Heart right ventricle (tissue), 16 donors: ENCODE measurements at regions not wholly inside any gene's neighbourhood (a gene's known extent, or its start where the extent isn't known, plus 50 kb on each side); places are given as distances from the start of the nearest gene placed in this dataset.

Source experiments
- ATAC-seq, 8 donors: fragments of 200-7000 bp; cut with Tn5 transposase; one replicate each; pipeline ENCODE4 v1.9.1; 2020; ENCODE audit warnings: mild to moderate bottlenecking in 8 of 8, moderate library complexity in 8 of 8, moderate number of reproducible peaks in 1 of 8
- DNase-seq, 2 donors: peaks; one replicate each; pipeline ENCODE4 v3.0.0-alpha.2; 2020
- H3K27ac ChIP-seq, 10 donors: fragments of 200-600 bp; sonication (generic) in 2 of 10; one replicate each; pipeline versions ENCODE4 v1.5.0 to v1.8.0; 2020 to 2022; ENCODE audit warnings: mild to moderate bottlenecking in 3 of 10
- H3K27me3 ChIP-seq, 7 donors: fragments of 200-600 bp; one replicate each; pipeline ENCODE4 v1.8.0; 2021 to 2022; ENCODE audit warnings: mild to moderate bottlenecking in 2 of 7
- H3K36me3 ChIP-seq, 9 donors: fragments of 200-600 bp; sonication (generic) in 1 of 9; one replicate each; pipeline versions ENCODE4 v1.5.0 to v1.8.0; 2020 to 2022; ENCODE audit warnings: mild to moderate bottlenecking in 2 of 9
- H3K4me1 ChIP-seq, 9 donors: fragments of 200-600 bp; sonication (generic) in 1 of 9; one replicate each; pipeline versions ENCODE4 v1.5.0 to v1.8.0; 2020 to 2022; ENCODE audit warnings: mild to moderate bottlenecking in 4 of 9
- H3K4me3 ChIP-seq, 10 donors: fragments of 200-600 bp; sonication (generic) in 2 of 10; one replicate each; pipeline versions ENCODE4 v1.5.0 to v1.8.0; 2020 to 2022; ENCODE audit warnings: mild to moderate bottlenecking in 7 of 10, moderate library complexity in 2 of 10
- H3K9me3 ChIP-seq, 11 donors: fragments of 200-600 bp in 10 of 11; sonication (generic) in 2 of 11; one replicate each; pipeline versions ENCODE4 v1.5.0 to v1.8.0; 2013 to 2022; ENCODE audit warnings: mild to moderate bottlenecking in 2 of 11, control low read depth in 1 of 11, moderate library complexity in 1 of 11
- WGBS, 2 donors: extraction: QIAGEN DNeasy Blood & Tissue Kit; methylation state at CpG; one replicate each; pipeline ENCODE4 v1.1.7; 2013; ENCODE audit warnings: inconsistent platforms in 1 of 2; 5-methylcytosine and 5-hydroxymethylcytosine counted together
- intact Hi-C, 10 donors: fragments of 100-400 bp; cut with DNase I; formaldehyde crosslinking; loops; one replicate each; pipeline versions ENCODE4 v1.11.1 to v1.14.2; 2022
- TF ChIP-seq, protein P1 (sequence below), 9 donors: fragments of 200-600 bp; sonication (generic) in 2 of 9; IDR thresholded peaks; one replicate each; pipeline versions ENCODE4 v1.5.0 to v1.8.0; 2021 to 2022; ENCODE audit warnings: antibody characterized with exemption in 9 of 9, mild to moderate bottlenecking in 5 of 9, moderate library complexity in 1 of 9
- donor health status: Arrhythmogenic right ventricular cardiomyopathy.
- donor health status: ischemic (EF 13 %, LVEDD 7.1; RV severe dilation, severe dysfunction).
- donor health status: healthy with polysubstance abuse.
- donor health status: DM: no; HTN: yes; CAD: no.
- donor health status: DM: no; HTN: no; CAD: no.
- donor health status: ischemic (EF 25% LVEDD 6.9; RV normal size, moderate dysfunction).
- donor health status: ischemic (EF 25% LVEDD 5.7; RV mildly dilated, moderate dysfunction).
- donor health status: healthy.
- donor health status: DM: yes; HTN: yes; CAD: no.
- donor health status: Ischemic cardiomyopathy.
- donor health status: ischemic (EF 35%, LVEDD 5.7; RV mildly dilated, moderate dysfunction).
- donor health status: nonischemic (EF 11% LVEDD 7.7; RV severe dilation, severe dysfunction).
- donor health status: DM: yes; HTN: yes; CAD: no.
- donor health status: PGD.
- donor health status: ischemic (EF 29% LVEDD 5.4; RV normal size, mild dysfunction).
- donor health status: nonischemic (EF 23%, LVEDD 6.1; RV moderate dilation, normal function).

DNA sequence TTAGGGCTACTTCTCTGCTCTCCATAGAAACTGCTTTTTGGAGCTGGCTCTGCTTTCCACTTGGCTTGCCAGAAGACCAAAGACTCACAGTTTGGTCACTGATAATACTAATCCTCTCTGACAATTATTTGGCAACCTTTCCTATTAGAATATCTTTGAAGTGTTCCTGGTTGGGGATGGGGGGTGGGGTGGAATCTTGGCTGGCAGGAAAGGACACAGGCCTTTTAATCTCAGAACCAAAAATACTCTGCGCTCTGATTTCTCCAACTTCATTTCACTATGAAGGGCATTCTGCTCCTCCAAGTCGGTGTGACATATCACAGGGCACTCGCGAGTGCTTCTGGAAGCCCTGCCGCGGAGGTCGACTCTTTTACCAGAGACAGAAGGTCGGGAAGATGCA is 1329.0 kb upstream of the WWC1 start:
- Histone ChIP-seq H3K36me3 (no peaks in the 10 kb centered on the region), H3K9me3 (peaks cover 0 to 13% (median 0%) of the 10 kb centered on the region in 11 donors), H3K27ac (peak overlapping the region in 6 of 10 donors; percentile 10 to 71 (median 51)), H3K27me3 (no peaks in the 10 kb centered on the region), H3K4me1 (peaks cover 0 to 15% (median 0%) of the 10 kb centered on the region in 9 donors), H3K4me3 (no peak overlapping the region)
- intact Hi-C loops: no loop called here
- DNase-seq: peak in 1 of 2 donors; percentile 9
- ATAC-seq: peak in 6 of 8 donors; percentile 42 to 91 (median 85)
- TF ChIP-seq, protein P1, sequence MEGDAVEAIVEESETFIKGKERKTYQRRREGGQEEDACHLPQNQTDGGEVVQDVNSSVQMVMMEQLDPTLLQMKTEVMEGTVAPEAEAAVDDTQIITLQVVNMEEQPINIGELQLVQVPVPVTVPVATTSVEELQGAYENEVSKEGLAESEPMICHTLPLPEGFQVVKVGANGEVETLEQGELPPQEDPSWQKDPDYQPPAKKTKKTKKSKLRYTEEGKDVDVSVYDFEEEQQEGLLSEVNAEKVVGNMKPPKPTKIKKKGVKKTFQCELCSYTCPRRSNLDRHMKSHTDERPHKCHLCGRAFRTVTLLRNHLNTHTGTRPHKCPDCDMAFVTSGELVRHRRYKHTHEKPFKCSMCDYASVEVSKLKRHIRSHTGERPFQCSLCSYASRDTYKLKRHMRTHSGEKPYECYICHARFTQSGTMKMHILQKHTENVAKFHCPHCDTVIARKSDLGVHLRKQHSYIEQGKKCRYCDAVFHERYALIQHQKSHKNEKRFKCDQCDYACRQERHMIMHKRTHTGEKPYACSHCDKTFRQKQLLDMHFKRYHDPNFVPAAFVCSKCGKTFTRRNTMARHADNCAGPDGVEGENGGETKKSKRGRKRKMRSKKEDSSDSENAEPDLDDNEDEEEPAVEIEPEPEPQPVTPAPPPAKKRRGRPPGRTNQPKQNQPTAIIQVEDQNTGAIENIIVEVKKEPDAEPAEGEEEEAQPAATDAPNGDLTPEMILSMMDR (IDR thresholded peaks at IDR 0.05): no peak
- 9 to 16% methylated on average over 8 of the region's 8 CpGs for WGBS, 2 donors

DNA sequence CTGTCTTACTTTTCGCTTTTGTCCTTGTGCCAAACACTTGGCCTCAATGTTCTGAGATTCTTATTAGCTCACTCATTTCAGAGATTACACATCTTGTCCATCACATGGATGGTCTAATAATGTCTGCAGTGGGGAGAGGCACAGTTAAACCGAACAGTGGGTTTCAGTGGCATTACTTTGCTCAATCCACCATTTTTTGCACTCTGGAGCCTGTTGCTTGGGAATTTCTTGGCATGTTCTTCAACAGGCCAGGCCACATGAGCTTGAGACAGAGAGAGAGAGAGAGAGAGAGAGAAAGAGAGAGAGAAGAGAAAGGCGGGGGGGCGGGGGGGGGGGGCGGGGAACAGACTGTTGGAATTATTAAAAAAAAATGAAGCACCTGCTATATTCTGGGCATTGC is 1327.8 kb upstream of the WWC1 start:
- no peak for DNase-seq
- Histone ChIP-seq H3K27me3 (no peaks in the 10 kb centered on the region), H3K36me3 (no peaks in the 10 kb centered on the region), H3K4me1 (peaks cover 0 to 15% (median 0%) of the 10 kb centered on the region in 9 donors), H3K27ac (no peak overlapping the region), H3K4me3 (no peak overlapping the region), H3K9me3 (peaks cover 0 to 13% (median 0%) of the 10 kb centered on the region in 11 donors)
- ATAC-seq: no peak
- TF ChIP-seq, protein P1 (IDR thresholded peaks at IDR 0.05): no peak
- WGBS, 2 donors: 86 to 97% methylated on average over 5 of the region's 5 CpGs
- intact Hi-C loops: no loop called here

DNA sequence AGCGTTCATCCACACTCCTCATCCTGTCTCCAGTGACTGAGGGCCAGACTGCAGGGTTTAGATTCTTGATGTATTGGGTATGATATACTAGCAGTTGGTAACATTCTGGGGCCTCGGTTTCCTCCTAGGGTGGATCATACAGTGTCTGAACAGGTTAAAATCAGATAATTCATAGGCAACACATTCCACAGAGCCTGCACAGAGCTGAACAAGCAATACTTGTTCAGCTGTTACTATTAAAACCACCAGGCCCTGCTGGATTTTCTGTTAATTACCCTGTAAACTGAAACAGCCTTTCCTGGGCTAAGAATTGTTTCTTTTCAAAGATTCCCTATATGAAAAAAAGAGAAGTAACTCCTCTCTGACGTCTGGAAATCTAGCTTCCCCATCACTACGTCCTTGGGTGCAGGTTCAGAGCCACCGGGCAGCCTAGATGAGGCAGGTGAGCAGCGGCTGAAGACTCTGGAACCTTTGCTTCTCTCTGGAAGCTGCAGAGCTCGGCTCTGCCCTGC is 1313.5 kb upstream of the WWC1 start:
- H3K27ac ChIP-seq: no peak overlapping the region
- ATAC-seq: no peak

DNA sequence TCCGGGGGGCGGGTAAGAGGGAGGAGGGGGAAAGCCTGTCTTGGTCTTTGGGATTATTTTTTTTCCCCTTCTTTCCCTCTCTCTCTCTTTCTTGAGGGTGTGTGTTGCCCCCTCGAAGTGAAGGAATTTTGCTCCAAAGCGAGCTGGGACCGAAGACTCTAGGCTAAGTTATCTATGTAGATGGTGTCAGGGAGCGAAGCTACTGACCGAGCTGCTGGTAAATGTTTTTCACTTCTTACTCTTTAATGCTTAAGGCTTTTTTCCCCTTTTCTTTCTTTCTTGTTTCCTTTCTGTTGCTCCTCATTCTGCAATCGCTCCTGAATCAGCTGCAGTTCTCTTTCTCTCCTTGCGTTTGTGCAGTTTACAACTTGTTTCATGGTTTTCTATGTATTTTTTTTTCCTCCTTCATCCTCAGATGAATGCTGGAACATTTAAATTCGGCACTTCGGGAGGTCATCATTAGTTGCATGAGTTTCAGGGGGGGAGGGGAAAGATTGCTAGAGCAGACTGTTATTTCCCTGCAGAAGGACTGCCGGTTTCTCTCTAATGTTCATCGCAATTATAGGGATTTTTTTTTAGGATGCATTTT is 1312.0 kb upstream of the WWC1 start:
- Histone ChIP-seq H3K27me3 (peaks cover 0 to 32% (median 7%) of the 10 kb centered on the region in 7 donors), H3K4me3 (peak overlapping the region; percentile 8 to 53 (median 48)), H3K27ac (no peak overlapping the region), H3K4me1 (peaks cover 0 to 11% (median 6%) of the 10 kb centered on the region in 9 donors), H3K36me3 (no peaks in the 10 kb centered on the region), H3K9me3 (no peaks in the 10 kb centered on the region)
- WGBS, 2 donors: 1% methylated on average over 13 of the region's 13 CpGs
- no peak for ATAC-seq
- DNase-seq: no peak
- intact Hi-C loops: no loop called here
- TF ChIP-seq, protein P1 (IDR thresholded peaks at IDR 0.05): no peak

More for the DNA sequence above, 1313.5 kb upstream of the WWC1 start:
- Histone ChIP-seq H3K27me3 (peaks cover 0 to 26% (median 6%) of the 10 kb centered on the region in 7 donors), H3K4me1 (peaks cover 0 to 11% (median 6%) of the 10 kb centered on the region in 9 donors), H3K36me3 (no peaks in the 10 kb centered on the region), H3K9me3 (no peaks in the 10 kb centered on the region), H3K4me3 (peak overlapping the region in 8 of 10 donors; percentile 37 to 53 (median 49))
- intact Hi-C loops: no loop called here
- WGBS, 2 donors: 45 to 47% methylated on average over 7 of the region's 7 CpGs
- no peak for DNase-seq
- TF ChIP-seq, protein P1 (IDR thresholded peaks at IDR 0.05): no peak
